A549 (cell line): ENCODE measurements at regions not wholly inside any gene's neighbourhood (a gene's known extent, or its start where the extent isn't known, plus 50 kb on each side); places are given as distances from the start of the nearest gene placed in this dataset.
A peak's percentile ranks its signal among the peaks of the same experiment; 100 is the strongest.

Experiments
- ATAC-seq, 2 experiments: fragments of 200-7000 bp in 1 of 2; fragments of >200 bp in 1 of 2; cut with Nextera tagmentation in 1 of 2; cut with Tn5 transposase in 1 of 2; 3 replicates each; pipeline versions ENCODE4 v1.8.0 to v1.9.1; 2018 to 2020; ENCODE audit warnings: mild to moderate bottlenecking in 1 of 2, moderate library complexity in 1 of 2
- CTCF ChIA-PET: fragments of 300-600 bp; sonication (Branson Sonifier 250); formaldehyde crosslinking; extraction: SDS; loops from one replicate; lab custom pipeline; 2021; ENCODE audit warnings: antibody characterized with exemption, inconsistent platforms; lab: Yijun Ruan, JAX
- POLR2A ChIA-PET: fragments of 350-600 bp; formaldehyde crosslinking; extraction: SDS; loops from one replicate; lab custom pipeline; 2021; ENCODE audit warnings: antibody characterized with exemption, inconsistent platforms; lab: Yijun Ruan, JAX
- DNase-seq, 2 experiments: peaks; one replicate each; pipeline versions ENCODE4 v3.0.0 to v3.0.0-alpha.2; 2011 to 2016; ENCODE audit warnings: low read depth in 1 of 2, low spot score in 1 of 2
- FAIRE-seq: peaks from 2 replicates; lab custom pipeline; 2011; peaks lifted over from hg19 to GRCh38; lab: Jason Lieb, UNC
- H3K27ac ChIP-seq, 2 experiments: fragments of >200 bp; sonication (Bioruptor Twin); formaldehyde crosslinking; 3 replicates each; pipeline ENCODE4 v1.5.1; 2016 to 2017
- H3K4me1 ChIP-seq: fragments of >200 bp; sonication (Bioruptor Twin); formaldehyde crosslinking; 3 replicates; pipeline ENCODE4 v1.6.1; 2016
- H3K4me2 ChIP-seq: fragments of >200 bp; sonication (Bioruptor Twin); formaldehyde crosslinking; 3 replicates; pipeline ENCODE4 v1.6.1; 2016
- H3K4me3 ChIP-seq: fragments of >200 bp; sonication (Bioruptor Twin); formaldehyde crosslinking; 3 replicates; pipeline ENCODE4 v1.5.1; 2016
- H3K9me3 ChIP-seq: fragments of >200 bp; sonication (Bioruptor Twin); formaldehyde crosslinking; 3 replicates; pipeline ENCODE4 v1.6.1; 2016
- CEBPB ChIP-seq, 2 experiments: fragments of >200 bp in 1 of 2; sonication (Bioruptor Twin) in 1 of 2; formaldehyde crosslinking in 1 of 2; IDR thresholded peaks; 2 replicates each; pipeline ENCODE4 v1.6.1; 2012 to 2016
- E2F6 ChIP-seq: IDR thresholded peaks from 2 replicates; pipeline ENCODE4 v1.6.1; 2012; ENCODE audit warnings: low read depth, borderline replicate concordance
- EP300 ChIP-seq, 2 experiments: fragments of >200 bp; sonication (Bioruptor Twin); formaldehyde crosslinking; IDR thresholded peaks; 2 replicates in 1 of 2; 3 replicates in 1 of 2; pipeline ENCODE4 v1.6.1; 2016 to 2017
- ESRRA ChIP-seq: fragments of 150-350 bp; IDR thresholded peaks from 2 replicates; pipeline ENCODE4 v1.6.1; 2014; ENCODE audit warnings: mild to moderate bottlenecking, low read length, borderline replicate concordance
- FOSB ChIP-seq: fragments of 250-450 bp; sonication (Bioruptor Pico); IDR thresholded peaks from 2 replicates; pipeline ENCODE4 v1.5.0; 2020; ENCODE audit warnings: mild to moderate bottlenecking, moderate library complexity
- FOXS1 ChIP-seq: fragments of 250-450 bp; sonication (Bioruptor Pico); IDR thresholded peaks from 2 replicates; pipeline ENCODE4 v1.5.0; 2020; ENCODE audit warnings: mild to moderate bottlenecking, moderate library complexity
- GATA3 ChIP-seq: IDR thresholded peaks from 2 replicates; pipeline ENCODE4 v1.6.1; 2012; ENCODE audit warnings: borderline replicate concordance
- HES2 ChIP-seq: fragments of >200 bp; sonication (Bioruptor Twin); formaldehyde crosslinking; IDR thresholded peaks from 2 replicates; pipeline ENCODE4 v1.6.1; 2016
- HEYL ChIP-seq: fragments of 250-450 bp; sonication (Bioruptor Pico); IDR thresholded peaks from 2 replicates; pipeline ENCODE4 v1.8.0; 2021; ENCODE audit warnings: mild to moderate bottlenecking, moderate library complexity
- JUN ChIP-seq, 2 experiments: fragments of >200 bp; sonication (Bioruptor Twin); formaldehyde crosslinking; IDR thresholded peaks; 2 replicates in 1 of 2; 3 replicates in 1 of 2; pipeline ENCODE4 v1.6.1; 2016 to 2017
- MAFK ChIP-seq: fragments of 450-650 bp; IDR thresholded peaks from 2 replicates; pipeline ENCODE4 v1.6.1; 2014; ENCODE audit not compliant: partially characterized antibody
- MAX ChIP-seq: IDR thresholded peaks from 2 replicates; pipeline ENCODE4 v1.6.1; 2012
- MAZ ChIP-seq: fragments of 150-350 bp; IDR thresholded peaks from 2 replicates; pipeline ENCODE4 v1.6.1; 2014; ENCODE audit warnings: antibody characterized with exemption, low read depth, low read length, borderline replicate concordance
- NR3C1 ChIP-seq: fragments of >200 bp; sonication (Bioruptor Twin); formaldehyde crosslinking; IDR thresholded peaks from 3 replicates; pipeline ENCODE4 v1.6.1; 2017
- PBX3 ChIP-seq: IDR thresholded peaks from 2 replicates; pipeline ENCODE4 v1.6.1; 2012
- RCOR1 ChIP-seq: fragments of 150-350 bp; IDR thresholded peaks from 2 replicates; pipeline ENCODE4 v1.6.1; 2014; ENCODE audit warnings: antibody characterized with exemption, low read length, low read depth
- REST ChIP-seq: fragments of 200-600 bp; sonication (generic); IDR thresholded peaks from 2 replicates; pipeline ENCODE4 v1.6.1; 2016; ENCODE audit warnings: antibody characterized with exemption, mild to moderate bottlenecking, moderate library complexity
- TFCP2L1 ChIP-seq: fragments of 250-450 bp; sonication (Bioruptor Pico); IDR thresholded peaks from 2 replicates; pipeline ENCODE4 v1.5.0; 2021; ENCODE audit warnings: mild to moderate bottlenecking
- ZC3H11A ChIP-seq: fragments of 450-650 bp; IDR thresholded peaks from 2 replicates; pipeline ENCODE4 v1.6.1; 2014; ENCODE audit warnings: antibody characterized with exemption, mild to moderate bottlenecking
- WGBS: methylation state at CpG from one replicate; pipeline ENCODE4 v1.1.6; 2017; ENCODE audit errors: missing lambda C conversion rate; 5-methylcytosine and 5-hydroxymethylcytosine counted together

GRCh38 chr15:53830707-53831386 is 71.4 kb upstream of the WDR72 start:
- peak in 1 of 2 experiments; percentile 22 for DNase-seq
- CTCF ChIA-PET: no interaction called here
- H3K4me1 ChIP-seq: peaks cover 55% of the 10 kb centered on the region
- 0 out of 5 replicates have a peak, but pooled peaks of 1 of the 2 experiments have one; percentile 40 for TF ChIP-seq EP300 (IDR thresholded peaks at IDR 0.05)
- TF ChIP-seq E2F6: no peak
- no peak for TF ChIP-seq HES2
- peak in 1 of 2 experiments; percentile 52; a peak in 1 of 4 replicates for TF ChIP-seq CEBPB (IDR thresholded peaks at IDR 0.05)
- no peak for TF ChIP-seq MAZ
- TF ChIP-seq TFCP2L1 (CRISPR knock-in tag): no peak
- no peak for TF ChIP-seq ZC3H11A
- TF ChIP-seq MAX: 0 out of 2 replicates have a peak, but pooled peaks have one; percentile 21
- TF ChIP-seq ESRRA: no peak
- TF ChIP-seq JUN (IDR thresholded peaks at IDR 0.05): no peak
- TF ChIP-seq GATA3: peak; percentile 38; the same call in 1 of the 2 replicates
- TF ChIP-seq HEYL (CRISPR knock-in tag): no peak
- TF ChIP-seq FOXS1: no peak
- no peak for TF ChIP-seq MAFK
- H3K27ac ChIP-seq: peak overlapping the region; percentile 85 to 87
- H3K4me3 ChIP-seq: peak overlapping the region; percentile 20; the same call in 2 of the 3 replicates
- peak overlapping the region; percentile 77 for H3K4me2 ChIP-seq
- POLR2A ChIA-PET: no interaction called here
- peak; percentile 30 to 54; a peak in 4 of 6 replicates for ATAC-seq
- 5% methylated on average over 14 of the region's 17 CpGs for WGBS
- H3K9me3 ChIP-seq: no peaks in the 10 kb centered on the region
- FAIRE-seq: no peak

GRCh38 chr15:53829923-53830459 is 70.5 kb upstream of the WDR72 start:
- Histone ChIP-seq H3K27ac (peak overlapping the region; percentile 85 to 87), H3K4me3 (no peak overlapping the region), H3K4me1 (peaks cover 47% of the 10 kb centered on the region), H3K4me2 (peak overlapping the region; percentile 77; the same call in 2 of the 3 replicates), H3K9me3 (no peaks in the 10 kb centered on the region)
- TF ChIP-seq REST (no peak), PBX3 (no peak), ZC3H11A (no peak), NR3C1 (no peak), RCOR1 (no peak), MAFK (no peak), FOSB (CRISPR knock-in tag) (no peak)
- ChIA-PET CTCF (no interaction called here), POLR2A (no interaction called here)
- FAIRE-seq (no peak), DNase-seq (no peak), ATAC-seq (no peak)
- WGBS: 90% methylated on average over 2 of the region's 2 CpGs
